Fibroblast of villous mesenchyme (primary cell): ENCODE measurements at regions not wholly inside any gene's neighbourhood (a gene's known extent, or its start where the extent isn't known, plus 50 kb on each side); places are given as distances from the start of the nearest gene placed in this dataset.
A peak's percentile ranks its signal among the peaks of the same experiment; 100 is the strongest.

Source experiments
- DNase-seq: peaks from one replicate; pipeline ENCODE4 v3.0.0-alpha.2; 2010; ENCODE audit warnings: low read depth
- H3K4me3 ChIP-seq: 2 replicates; pipeline ENCODE4 v1.5.1; 2011; ENCODE audit warnings: low read depth, mild to moderate bottlenecking, low read length
- TF ChIP-seq, protein P1 (sequence below): IDR thresholded peaks from 2 replicates; pipeline ENCODE4 v1.5.1; 2012; ENCODE audit warnings: low read depth, mild to moderate bottlenecking, low read length; ENCODE audit not compliant: insufficient read depth

DNA sequence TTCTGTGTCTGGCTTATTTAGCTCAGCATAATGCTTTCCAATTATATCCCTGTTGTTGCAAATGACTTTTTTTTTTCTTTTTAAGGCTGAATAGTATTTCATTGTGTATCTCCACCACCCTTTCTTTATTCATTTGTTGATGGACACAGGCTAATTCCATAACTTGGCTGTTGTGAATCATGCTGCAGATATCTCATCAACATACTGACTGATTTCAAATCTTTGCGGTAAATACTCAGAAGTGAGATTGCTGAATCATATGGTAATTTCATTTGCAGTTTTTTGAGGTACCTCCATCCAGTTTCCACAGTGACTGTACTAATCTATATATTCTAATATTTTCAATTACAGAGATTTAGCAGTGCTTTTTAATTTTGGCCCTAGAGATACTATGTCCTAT, 266.2 kb downstream of the TMX3 start:
- peak; percentile 69 for DNase-seq
- H3K4me3 ChIP-seq, result no peak overlapping the region
- TF ChIP-seq, protein P1, sequence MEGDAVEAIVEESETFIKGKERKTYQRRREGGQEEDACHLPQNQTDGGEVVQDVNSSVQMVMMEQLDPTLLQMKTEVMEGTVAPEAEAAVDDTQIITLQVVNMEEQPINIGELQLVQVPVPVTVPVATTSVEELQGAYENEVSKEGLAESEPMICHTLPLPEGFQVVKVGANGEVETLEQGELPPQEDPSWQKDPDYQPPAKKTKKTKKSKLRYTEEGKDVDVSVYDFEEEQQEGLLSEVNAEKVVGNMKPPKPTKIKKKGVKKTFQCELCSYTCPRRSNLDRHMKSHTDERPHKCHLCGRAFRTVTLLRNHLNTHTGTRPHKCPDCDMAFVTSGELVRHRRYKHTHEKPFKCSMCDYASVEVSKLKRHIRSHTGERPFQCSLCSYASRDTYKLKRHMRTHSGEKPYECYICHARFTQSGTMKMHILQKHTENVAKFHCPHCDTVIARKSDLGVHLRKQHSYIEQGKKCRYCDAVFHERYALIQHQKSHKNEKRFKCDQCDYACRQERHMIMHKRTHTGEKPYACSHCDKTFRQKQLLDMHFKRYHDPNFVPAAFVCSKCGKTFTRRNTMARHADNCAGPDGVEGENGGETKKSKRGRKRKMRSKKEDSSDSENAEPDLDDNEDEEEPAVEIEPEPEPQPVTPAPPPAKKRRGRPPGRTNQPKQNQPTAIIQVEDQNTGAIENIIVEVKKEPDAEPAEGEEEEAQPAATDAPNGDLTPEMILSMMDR, result no peak

DNA sequence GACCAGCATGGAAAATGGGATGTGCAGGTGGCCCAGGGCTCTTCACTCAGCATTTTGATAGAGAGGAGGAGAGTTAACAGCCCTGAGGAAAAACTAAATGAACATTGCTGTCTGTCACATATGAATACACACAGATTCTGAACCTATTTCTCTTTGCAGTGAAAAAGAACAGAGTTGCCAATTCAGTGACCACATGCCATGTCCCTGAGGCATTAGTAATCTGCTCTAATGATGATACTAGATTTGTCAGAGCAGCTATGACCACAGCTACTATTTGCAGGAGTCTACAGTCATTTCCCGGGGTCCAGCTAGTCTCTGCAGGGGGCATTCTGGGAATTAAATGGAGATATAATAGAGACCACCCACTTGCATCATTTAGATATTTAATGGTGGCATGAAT, 267.6 kb downstream of the TMX3 start:
- no peak overlapping the region for H3K4me3 ChIP-seq
- no peak for DNase-seq
- TF ChIP-seq, protein P1, result no peak

DNA sequence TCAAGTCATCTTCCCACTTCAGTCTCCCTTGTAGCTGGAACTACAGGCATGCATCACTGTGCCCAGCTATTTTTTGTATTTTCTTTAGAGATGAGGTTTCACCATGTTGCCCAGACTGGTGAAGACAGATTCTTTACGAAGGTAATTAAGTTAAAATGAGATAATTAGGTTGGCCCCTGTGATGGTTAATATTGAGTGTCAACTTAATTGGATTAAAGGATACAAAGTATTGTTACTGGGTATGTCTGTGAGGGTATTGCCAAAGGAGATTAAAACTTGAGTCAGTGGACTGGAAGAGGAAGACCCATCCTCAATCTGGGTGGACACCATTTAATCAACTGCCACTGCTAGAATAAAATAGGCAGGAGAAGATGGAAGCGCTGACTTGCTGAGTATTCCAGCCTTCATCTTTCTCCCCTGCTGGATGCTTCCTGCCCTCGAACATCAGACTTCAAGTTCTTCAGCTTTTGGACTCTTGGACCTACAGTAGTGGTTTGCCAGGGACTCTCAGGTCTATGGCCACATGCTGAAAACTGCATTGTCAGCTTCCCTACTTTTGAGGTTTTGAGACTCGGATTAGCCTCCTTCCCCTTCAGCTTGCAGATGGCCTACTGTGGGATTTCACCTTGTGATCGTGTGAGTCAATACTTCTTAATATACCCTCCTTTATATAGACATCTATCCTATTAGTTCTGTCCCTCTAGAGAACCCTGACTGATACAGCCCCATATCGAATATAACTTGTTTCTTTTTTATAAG, 269.1 kb downstream of the TMX3 start:
- no peak for DNase-seq
- TF ChIP-seq, protein P1, result no peak

DNA sequence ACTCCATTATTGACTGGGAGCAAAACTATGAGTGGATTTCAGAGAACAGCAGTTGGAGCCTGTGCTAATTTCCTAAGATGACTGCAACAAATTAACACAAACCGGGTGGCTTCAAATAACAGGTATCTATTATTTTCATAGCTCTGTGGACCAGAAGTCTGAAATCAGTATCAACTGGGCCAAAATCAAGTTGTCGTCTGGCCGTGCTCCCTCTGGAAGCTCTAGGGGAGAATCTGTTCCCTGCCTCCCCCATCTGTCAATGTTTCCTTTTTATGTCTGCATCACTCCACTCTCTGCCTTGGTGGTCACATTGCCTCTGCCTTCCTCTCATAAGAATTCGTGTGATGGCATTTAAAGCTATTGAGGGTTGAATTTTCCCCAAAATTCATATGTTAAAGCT, 269.8 kb downstream of the TMX3 start:
- TF ChIP-seq, protein P1, result no peak
- H3K4me3 ChIP-seq, result no peak overlapping the region
- no peak for DNase-seq

More for the DNA sequence above, 269.1 kb downstream of the TMX3 start:
- no peak overlapping the region for H3K4me3 ChIP-seq

DNA sequence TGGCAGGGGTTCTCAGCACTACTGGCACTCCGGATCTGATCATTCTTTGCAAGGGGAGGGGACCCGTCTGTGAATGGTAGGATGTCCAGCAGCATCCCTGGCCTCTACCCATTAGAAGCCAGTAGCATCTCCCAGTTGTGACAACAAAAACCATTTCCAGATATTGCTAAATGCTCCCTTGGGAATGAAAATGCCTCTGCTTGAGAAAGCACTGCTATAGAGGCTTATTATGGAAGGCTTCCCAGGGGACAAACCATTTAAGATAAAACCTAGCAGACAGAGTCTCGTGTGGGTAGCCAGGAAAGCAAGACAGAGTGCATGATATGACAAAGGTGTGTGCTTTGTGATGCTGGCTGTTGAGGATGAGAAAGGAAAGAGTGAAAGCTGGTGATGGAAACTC, 273.7 kb downstream of the TMX3 start:
- no peak overlapping the region for H3K4me3 ChIP-seq
- TF ChIP-seq, protein P1, result no peak
- no peak for DNase-seq

DNA sequence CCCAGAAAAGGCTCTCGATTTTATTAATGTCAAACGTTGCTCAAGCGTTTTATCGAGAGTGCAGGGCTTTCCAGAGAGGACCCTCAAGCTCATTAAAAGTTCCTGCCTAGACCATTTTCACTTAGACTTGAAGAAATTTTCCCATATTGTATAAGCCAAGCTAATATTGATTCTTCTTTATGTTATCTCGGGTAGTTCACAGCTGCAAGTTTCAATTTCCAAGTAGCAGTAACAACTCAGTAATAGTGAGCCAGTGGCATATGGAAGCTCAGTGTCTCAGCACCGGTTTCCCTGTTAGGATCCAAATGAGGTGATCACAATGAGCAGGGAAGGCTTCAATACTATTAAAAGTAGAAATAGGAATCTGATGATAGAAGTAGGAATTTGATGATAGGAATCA, 274.5 kb downstream of the TMX3 start:
- TF ChIP-seq, protein P1, result no peak
- no peak for DNase-seq
- H3K4me3 ChIP-seq, result no peak overlapping the region

DNA sequence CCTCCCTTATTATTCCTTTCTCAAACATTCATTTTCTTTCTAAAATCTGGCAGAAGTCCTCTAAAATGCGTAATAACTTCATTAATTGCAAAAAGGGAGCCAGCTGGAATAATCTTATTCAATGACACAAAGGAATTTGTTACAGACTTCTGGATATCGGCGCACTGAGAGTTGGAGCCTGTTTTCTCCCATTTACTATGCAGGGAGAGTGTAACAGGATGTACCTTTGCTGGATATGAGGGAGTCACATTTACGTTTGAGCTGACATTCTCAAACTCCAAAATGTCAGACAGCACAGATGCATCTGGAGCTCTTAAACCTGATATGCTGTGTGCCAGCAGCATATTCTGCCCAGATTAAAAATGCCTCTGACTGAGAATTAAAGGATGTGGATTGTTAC, 275.3 kb downstream of the TMX3 start:
- TF ChIP-seq, protein P1, result no peak
- no peak overlapping the region for H3K4me3 ChIP-seq
- DNase-seq, result no peak
